NCI-H226 (cell line): ENCODE measurements at regions not wholly inside any gene's neighbourhood (a gene's known extent, or its start where the extent isn't known, plus 50 kb on each side); places are given as distances from the start of the nearest gene placed in this dataset.

Experiments
- DNase-seq: peaks from one replicate; pipeline ENCODE4 v3.0.0-alpha.2; 2015

DNA sequence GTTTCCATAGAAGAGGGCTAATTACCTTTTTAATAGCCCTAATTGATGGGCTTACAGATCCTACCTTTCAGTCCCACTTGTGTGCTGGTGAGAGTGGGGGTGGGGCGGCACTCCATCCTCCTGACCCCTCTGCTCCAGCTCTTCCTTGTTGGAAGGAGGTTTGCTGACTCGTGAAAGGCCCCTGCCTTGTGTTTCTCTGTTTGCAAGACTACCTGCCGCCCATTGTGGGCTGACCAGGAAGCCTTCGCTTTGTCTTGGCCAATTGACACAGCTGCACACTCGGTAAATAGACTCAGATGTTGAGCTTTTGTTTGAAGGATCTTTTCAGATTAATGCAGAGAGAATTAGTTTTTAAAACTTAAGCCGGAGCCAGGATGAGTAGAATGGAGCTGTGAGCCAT, 197.3 kb upstream of the HES1 start:
- no peak for DNase-seq

DNA sequence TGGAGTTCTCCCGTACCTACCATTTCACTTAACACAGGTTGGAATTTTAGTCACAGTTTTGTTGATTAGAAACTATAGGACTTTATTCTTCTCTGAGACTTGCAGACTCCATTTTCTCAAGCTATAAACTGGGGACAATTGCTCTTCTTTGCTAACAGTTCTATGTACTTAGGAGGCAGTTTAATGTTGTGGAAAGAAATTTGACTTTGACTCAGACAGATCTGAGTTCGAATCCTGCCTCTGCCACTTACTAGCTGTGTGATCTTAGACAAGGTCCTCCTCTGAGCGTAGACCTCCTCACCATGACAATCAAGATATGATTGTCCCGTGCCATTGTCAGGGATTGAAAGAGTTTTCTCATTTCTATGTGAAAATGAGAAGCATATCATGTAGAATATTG, 196.4 kb upstream of the HES1 start:
- no peak for DNase-seq

DNA sequence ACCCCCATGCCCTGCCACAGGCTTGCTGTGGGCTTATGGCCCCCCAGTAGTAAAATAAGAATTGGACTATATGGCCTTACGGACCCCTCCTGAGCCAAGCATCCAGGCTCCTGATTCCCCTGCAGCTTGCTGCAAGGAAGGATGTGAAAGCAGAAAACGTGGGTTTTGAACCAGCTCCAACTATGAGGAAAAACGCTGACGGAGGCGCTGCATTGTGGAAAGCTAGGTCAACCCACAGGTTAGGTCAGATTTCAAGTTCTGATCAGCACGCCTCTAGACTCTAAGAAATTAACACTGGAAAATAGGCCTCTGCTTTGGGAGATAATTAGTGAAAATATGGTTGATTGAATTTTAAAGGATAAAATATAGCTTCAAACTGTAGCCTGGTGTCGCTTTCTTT, 195.4 kb upstream of the HES1 start:
- no peak for DNase-seq

DNA sequence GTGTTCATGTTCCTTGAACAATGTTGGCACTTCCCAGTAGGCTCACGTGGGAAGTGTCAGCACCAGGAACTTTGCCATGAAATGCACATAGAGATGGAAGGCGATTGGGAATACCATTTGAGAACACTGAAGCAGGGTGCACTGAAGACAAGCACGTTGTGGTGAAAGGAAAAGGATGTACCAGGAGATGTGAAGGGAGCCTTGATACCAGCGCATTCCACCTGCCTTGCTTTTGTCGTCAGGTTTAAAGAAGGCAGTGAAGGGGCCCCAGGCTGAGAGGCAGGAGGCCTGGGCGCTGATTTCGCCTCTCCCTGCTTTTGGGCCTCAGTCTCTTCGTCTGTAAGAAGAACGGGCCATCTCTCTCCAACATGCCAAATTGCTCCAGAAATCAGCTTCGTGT, 194.5 kb upstream of the HES1 start:
- no peak for DNase-seq

DNA sequence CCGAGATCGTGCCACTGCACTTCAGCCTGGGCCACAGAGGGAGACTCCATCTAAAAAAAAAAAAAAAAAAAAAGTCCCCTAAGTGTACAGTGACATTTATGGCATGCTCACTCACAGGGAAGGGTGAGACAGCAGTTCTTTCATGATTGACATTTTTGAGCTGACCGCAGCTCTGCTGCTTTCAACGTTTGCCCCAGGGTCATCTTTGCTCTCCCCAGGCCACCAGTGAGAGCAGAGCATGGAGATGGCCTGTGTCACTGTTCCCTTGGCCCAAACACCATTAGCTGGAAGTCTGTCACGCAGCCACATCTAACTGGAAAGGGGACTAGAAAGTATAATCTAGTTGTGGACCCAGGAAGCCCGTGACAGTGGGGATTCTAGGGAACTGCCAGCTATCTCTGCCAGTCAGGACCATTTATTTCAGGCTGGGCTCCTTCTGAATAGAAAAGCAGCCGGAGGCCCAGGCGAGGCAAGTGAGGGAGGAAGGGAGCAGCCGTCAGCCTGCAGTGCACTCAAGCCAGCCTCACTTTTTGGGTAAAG, 193.4 kb upstream of the HES1 start:
- DNase-seq = no peak

DNA sequence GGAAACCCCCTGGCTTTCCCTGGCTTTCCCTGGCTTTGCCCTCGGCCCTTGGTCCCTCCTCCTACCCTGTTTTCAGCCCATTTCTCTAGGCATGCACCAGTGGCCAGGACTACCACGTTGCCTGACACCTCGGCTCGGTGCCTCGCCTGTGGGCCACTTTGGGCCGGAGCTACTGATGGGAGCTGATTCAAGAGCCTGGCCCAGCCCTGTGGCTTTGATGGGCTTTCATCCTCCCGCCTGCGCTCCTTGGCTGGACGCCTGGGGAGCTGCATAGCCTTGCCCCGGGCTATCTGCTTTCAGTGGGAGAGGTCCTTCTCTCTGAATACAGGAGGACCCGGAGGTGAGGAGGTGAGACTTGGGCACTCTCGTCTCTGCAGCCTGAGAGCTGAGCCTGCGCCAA, 192.7 kb upstream of the HES1 start:
- no peak for DNase-seq

DNA sequence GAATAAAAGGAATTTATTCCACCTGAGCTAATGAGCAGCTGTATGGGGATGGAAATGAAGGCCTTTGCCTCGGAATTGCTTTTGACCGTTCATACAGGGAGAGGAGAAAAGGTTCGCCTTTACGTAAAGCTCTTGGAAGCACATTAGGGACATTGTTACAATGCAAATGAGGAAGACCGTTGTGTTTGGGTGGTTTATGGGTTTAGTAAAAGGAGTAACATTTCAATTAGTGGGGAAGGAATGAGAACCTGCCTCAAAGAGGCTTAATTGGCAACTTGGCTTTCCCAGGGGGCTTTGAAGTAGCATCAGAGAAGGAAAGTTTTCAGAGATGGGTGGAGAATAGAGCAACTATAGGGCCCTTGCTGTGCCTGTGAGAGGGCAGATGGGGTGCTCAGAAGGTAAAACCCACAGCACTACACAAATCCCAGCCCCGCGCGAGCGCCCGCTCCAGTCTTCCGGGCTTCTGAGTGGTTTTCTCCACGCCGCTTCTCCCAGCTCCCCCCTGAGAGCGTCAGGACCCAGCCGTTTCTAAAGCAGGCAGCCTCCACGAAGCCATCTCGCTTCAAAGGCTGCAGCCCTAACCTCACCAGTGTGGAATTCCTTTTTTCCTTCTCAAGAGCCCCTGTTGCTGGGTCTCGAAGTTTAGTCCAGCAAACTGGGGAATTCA, 192.0 kb upstream of the HES1 start:
- DNase-seq = no peak

DNA sequence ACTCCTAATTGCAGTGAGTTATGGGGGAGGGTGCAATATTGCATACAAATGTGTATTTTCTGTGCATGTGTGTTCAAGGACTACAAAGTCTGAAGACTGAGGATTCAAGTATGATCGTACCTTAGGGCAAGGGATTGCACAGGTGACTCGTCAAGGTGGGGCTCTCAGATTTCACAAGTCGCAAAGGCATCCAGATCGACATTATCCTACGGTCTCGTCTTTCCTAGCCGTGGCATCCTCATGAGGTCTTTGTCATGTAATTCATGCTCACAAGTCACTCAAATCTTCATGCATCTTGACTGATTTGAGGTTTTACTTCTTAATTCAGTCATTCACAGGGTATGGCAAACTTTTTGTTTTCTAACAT, 191.4 kb upstream of the HES1 start:
- DNase-seq = no peak

DNA sequence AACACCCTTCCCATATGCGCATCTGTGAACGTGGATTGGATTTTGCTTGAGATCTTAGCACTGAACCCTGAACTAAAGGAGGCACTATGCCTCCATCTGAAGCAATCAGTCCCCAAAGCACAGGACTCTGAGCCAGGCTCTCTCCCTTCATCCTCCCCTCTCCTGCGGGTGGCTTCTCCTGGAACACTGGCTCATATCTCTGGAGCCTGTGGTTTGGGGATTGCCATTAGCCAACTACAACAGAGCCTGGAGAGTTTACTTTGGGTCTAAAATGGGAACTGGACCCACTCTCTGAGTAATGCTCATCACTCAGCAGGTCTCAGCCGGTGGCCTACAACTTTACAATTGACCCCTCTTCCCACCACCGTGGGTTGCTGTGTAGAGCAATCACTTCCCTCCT, 190.8 kb upstream of the HES1 start:
- no peak for DNase-seq

DNA sequence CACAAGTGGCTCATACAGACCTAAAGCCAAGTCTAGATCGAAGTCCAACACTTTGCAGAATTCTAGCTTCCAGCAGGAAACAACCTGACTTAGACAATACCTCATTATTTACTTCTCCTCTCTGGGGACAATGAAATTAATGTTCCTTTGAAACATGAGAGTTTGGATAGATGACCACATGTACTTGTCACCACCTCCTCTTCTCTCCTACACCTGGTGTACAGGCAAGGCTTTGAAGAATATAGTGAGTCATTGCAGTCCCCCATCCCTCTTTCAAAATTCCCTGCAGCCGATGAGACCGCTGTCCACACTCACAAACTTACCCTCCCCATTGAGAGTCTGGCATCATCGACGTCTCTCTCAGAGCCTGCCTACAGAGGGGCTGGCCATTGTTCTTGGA, 189.0 kb upstream of the HES1 start:
- peak; percentile 69 for DNase-seq

DNA sequence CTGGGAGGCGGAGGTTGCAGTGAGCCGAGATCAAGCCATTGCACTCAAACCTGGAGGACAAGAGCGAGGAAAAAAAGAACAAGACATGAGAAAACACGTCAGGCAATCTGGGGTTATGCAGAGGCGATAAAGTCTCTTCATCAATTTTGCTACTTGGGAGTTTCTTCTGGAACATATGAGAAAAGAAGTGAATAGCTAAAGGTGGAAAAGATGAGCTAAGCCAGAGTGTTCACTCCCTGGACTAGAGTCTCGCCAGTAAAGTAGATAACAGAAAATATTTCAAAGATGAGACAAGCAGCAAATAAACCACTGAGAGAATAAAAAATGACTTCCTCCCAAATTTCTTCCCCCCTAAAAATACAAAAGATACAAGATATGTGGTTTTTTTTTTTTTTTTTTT, 188.4 kb upstream of the HES1 start:
- peak; percentile 85 for DNase-seq

DNA sequence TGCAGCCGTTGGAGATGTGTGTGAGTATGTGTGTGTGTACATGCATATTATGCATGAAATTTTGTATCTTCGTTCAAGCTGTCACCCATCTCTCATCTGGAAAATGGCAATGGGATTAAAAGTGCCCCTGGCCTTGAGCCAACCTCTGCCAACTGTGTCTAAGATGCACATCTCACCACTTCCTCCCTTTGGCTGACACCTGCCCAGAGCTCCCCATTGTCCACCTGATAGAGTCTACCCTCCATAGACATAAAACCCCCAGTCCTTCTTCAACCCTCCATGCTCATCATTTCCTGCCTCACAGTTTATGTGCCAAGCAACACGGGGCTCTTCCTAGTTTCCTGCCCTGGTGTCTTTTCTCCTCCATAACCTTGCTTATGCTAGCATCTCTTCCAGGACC, 187.5 kb upstream of the HES1 start:
- no peak for DNase-seq

DNA sequence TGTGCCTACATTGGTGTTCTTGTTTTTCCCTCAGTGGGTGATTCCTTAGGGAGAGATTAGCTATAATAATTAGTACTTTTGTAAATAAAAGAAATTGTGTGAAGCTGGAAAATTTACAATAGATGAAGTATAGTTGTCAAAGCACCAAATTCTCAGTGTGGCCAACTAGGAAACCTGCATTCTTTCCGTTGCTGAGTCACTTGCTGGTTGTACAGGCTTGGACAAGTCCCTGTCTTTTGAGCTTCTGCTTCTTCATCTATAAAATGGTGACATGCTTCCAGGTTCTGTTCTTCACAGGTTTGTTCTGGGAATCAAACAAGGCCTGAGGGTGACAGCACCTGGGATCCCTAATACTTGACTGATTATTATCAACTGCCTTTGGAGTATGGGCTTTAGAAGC, 184.1 kb upstream of the HES1 start:
- DNase-seq = no peak

DNA sequence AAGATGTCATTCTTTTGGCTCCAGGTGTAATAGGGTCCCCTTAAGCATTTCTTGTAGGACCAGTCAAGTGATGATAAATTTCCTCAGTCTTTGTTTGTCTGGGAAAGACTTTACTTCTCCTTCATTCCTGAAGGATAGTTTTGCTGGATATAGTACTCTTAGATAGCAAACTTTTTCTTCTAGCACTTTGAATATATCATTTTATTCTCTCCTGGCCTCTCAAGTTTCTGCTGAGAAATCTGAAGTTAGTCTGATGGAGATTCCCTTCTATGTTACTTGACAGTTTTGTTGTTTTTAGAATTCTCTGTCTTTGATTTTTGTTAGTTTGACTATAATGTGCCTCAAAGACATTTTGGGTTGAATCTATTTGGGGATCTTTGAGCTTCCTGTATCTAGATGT, 181.2 kb upstream of the HES1 start:
- no peak for DNase-seq

DNA sequence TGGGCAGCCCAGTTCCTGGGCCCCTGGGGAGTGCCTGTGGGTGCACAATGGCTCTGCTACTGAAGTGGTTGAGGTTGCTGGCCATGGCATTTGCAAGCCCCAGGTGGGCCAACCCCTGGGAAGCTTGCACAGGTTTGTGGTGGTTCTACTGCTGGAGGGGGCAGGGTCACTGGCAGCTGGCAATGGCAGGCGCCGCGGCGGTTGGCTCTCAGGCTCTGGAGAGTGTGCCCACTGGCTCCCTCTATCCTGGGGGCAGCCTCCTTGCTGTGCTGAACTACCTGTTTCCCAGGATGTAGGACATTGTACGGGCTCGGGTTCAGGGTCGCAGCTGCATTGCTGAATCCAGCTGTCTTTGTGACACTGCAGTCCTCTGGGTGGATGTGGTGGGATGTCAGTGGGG, 180.2 kb upstream of the HES1 start:
- no peak for DNase-seq

DNA sequence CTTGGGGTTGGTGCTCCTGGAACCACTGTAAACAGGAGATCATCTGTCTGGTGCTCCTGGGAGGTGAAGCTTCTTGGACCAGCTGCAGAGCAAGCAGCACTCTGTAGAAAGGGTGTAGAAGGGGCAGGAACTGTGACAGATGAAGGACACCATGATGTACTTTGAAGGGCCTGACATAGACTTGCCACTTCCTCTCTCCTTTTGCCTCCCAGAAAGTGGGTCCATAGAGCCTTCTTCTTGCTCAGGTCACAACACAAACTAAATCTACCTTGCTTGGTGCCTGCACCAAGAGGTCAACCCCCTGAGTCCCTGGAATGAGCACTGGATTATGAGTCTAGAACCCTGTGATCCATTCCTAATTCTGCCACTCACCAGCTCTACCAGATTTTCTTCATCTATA, 176.1 kb upstream of the HES1 start:
- DNase-seq = no peak

DNA sequence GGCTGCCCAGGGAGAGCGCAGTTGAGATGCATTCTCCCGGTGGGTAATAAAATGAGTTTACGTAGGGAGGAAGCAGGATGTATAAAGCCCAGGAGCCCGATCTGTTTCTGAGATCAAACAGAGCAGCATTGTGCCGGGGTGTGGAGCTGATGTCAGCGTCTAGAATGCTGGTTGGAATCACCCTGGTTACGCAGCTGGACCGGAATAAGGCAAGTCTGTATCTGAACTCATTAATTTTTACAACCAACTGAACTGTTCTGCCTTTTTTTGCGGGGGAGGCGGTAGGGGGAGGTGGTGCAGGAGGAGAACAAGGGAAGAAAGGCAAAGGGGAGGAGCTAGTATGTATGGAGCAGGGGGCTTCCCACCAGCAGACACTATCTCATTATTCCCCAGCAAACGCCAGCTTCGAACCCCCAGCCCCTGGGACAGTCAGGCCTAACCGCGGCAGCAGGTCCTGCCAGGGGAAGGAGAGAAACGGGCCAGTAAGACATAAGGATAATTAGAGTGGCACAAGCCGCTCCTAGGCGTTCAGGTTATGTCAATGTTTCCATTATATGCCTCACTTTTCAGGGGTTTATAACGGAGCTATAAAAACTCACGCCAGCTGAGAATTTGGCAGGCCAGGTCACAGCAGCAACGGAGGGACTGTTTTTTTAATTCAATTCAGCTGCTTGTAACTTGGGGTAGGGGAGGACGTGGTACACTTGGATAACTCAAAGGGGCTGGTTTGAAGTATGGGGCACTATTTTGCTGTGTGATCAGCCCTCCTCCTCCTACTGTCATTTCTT, 175.3 kb upstream of the HES1 start:
- no peak for DNase-seq

DNA sequence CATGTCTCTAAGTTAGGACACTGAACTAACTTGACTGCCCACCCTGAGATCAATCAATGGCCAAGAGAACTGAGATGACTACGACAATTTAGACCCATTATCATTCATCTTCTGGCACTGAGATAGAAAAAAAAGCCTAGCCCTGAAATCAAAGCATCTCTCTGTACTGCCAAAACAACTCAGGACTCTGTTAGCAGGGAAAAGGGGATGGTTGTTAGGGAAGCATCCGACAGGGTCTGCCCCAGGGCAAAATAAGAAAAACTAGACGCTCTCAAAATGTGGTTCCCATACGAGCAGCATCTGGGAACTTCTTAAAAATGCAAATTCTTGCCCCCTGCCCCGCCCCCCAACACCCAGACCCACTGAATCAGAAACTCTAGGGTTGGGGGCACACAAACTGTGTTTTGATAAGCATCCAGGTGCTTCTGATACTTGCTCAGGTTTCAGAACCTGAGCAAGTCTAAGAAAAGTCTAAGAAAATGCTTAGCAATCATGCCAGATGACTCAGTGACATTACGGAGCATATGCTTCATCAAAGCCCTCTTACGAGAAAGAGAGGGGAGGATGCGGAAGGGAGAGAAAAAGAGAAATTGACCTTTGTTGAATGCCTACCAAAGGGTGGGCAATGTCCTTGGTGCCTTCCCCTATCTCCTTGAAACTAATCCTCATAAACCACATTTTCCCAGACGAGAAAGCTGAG, 172.8 kb upstream of the HES1 start:
- no peak for DNase-seq

DNA sequence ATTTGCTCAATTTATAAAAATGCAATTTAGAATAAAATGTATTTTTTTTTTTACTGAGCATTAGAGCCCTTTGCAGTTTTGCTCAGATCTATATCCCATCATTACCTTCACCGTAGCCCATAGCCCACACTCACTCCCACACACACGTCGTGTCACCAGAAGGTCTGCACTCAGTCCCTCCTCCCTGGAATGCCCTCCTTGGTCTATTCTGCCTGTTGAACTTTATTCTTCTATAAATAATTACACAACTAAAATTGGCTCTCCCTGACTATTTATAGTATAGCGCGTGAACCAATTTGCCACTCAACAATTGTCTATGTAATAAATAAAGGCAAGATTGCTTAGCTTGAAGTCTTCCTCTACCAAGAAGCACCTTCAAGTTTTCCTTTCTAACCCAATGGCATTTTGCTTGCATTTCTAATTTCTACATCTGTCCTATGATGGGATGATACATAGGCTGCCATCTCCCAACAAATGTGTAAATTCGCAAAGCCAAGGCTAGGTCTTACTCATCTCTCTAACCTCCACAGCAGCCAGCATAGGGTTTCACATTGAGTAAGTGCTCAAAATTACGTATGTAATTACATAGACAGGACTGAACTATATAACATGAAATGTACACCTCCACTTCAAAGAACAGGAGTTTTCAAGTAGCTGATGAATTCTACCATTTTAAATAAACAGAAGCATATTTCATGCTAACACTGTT, 172.0 kb upstream of the HES1 start:
- no peak for DNase-seq

DNA sequence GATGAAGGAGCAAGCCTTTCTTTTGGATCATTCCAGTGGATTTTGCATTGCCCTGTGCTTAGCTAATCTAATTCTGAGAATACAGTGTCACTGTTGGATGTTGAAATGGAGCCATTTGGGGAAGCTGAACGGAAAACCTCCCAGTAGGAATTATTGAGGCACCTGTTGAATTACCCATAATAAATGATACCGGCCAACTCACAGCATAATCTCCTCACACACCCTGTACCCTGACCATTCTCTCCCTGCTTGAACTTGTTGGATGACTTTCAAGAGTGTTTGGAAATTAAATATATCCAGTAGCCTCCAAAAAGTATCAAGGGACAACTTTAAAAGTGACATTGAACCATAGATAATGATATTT, 171.4 kb upstream of the HES1 start:
- DNase-seq = no peak

DNA sequence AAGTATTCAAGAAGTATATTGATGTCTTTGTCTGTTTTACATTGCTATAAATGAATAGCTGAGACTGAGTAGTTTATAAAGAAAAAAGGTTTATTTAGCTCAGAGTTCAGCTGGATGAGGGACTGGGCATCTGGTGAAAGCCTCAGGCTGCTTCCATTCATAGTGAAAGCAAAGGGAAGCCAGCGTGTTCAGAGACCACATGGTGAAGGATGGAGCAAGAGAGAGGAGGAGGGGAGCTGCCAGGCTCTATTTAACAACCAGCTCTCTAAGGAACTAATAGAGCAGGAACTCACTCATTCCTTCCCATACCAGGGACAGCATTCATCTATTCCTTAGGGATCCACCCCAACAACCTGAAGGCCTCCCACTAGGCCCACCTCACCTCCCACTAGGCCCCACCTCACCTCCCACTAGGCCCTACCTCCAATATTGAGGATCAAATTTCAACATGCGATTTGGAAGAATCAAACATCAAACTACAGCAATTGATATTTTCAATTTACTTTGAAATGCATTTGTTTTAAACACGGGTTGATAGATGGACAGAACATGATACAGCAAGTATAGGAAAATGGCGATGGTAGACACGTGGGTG, 167.5 kb upstream of the HES1 start:
- DNase-seq = no peak

DNA sequence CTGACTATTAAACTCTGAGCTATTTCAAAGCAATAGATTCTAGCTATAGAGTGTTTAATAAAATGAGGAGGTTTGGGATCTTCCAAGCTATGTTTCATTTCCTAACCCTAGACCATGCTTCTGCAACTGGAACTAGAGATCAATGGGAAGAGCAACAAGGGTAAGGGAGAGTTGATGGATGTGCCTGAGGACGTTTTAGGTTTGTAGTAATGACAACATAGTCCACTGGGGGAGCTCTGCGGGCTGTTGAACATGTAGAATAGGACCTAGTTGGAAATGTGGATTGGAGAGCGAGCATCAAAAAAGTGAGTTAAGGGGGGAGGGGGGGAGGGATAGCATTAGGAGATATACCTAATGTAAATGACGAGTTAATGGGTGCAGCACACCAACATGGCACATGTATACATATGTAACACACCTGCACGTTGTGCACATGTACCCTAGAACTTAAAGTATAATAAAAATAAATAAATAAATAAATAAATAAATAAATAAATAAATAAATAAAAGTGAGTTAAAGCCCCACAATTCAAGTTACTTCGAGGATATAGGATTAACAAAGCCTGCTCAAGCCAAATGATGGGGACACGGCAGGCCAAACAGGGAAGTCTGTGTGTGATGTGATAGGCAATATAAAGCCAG, 165.7 kb upstream of the HES1 start:
- DNase-seq = peak; percentile 18

DNA sequence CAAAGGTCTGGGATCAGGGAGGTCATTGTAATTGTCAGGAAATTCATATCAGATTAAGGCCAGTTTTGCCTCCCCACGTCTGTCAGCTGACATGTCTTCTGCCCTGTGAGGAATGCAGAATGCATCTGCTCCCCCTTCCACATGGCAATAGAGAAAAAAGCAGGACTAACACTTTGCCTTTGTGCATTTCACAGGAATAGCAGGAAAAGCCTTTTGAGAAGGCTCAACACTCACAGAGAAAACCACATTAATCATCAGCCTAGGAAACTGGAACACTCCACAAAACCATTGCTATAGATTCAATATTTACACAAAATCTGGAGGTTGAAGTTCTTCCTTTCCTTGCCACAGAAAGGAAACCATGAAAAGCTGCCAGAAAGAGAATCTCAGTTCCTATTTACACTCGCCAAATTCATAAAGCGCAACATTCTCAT, 165.2 kb upstream of the HES1 start:
- DNase-seq = peak; percentile 51
